ENCODE measurements at regions not wholly inside any gene's neighbourhood (a gene's known extent, or its start where the extent isn't known, plus 50 kb on each side); places are given as distances from the start of the nearest gene placed in this dataset.
A peak's percentile ranks its signal among the peaks of the same experiment; 100 is the strongest.

DNA sequence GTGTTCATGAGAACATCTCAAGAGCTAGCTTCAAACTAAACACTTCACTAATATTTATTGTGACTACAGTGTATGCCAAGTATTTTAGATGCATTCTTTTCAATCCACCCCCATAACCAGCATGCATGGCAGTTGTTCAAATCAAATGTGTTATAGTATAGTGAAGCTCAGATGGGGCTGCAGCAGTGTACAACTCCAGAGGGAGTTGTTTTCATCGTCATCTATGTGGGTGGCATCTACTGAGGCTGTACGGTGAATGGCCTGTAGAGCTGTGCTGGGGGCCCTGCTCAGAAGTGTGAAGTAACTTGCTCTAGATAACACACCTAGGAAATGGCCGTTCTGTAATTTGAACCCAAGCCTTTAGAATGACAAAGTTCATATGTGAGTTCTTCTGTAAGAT is 71.8 kb upstream of the LRATD1 start:
- Histone ChIP-seq H3K4me3 (ENCODE audit: low read depth, low read length) (no peak overlapping the region), H3K27me3 (ENCODE audit: control insufficient read depth, insufficient read depth, low read length) (no peaks in the 10 kb centered on the region), H3K36me3 (ENCODE audit: control insufficient read depth, insufficient read depth, low read length) (no peaks in the 10 kb centered on the region)
- no peak for DNase-seq (ENCODE audit: low read depth)
- TF ChIP-seq, protein P1, sequence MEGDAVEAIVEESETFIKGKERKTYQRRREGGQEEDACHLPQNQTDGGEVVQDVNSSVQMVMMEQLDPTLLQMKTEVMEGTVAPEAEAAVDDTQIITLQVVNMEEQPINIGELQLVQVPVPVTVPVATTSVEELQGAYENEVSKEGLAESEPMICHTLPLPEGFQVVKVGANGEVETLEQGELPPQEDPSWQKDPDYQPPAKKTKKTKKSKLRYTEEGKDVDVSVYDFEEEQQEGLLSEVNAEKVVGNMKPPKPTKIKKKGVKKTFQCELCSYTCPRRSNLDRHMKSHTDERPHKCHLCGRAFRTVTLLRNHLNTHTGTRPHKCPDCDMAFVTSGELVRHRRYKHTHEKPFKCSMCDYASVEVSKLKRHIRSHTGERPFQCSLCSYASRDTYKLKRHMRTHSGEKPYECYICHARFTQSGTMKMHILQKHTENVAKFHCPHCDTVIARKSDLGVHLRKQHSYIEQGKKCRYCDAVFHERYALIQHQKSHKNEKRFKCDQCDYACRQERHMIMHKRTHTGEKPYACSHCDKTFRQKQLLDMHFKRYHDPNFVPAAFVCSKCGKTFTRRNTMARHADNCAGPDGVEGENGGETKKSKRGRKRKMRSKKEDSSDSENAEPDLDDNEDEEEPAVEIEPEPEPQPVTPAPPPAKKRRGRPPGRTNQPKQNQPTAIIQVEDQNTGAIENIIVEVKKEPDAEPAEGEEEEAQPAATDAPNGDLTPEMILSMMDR (IDR thresholded peaks at IDR 0.05; ENCODE audit: insufficient read depth, low read length, poor library complexity, severe bottlenecking) = no peak

DNA sequence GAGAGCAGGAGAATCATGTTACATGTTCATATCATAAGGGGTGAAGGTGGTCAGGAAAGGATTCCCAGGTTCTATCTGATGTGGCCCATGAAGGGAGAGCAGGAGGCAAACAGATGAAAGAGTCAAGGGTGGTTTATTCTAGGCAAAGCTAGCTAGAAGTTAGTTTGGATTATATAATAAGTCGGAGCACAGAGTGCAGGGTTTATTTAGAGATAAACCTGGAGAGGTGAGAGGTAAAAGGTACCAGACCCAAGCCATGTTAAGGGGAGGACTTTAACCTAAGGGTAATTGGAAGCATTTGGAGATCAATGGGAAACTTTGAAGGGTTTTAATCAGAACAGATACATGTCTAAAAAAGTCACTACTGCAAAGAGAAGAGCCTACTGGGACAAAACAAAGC is 69.2 kb upstream of the LRATD1 start:
- TF ChIP-seq, protein P1 (IDR thresholded peaks at IDR 0.05; ENCODE audit: insufficient read depth, low read length, poor library complexity, severe bottlenecking) = no peak
- H3K36me3 ChIP-seq (ENCODE audit: control insufficient read depth, insufficient read depth, low read length) = no peaks in the 10 kb centered on the region
- no peak for DNase-seq (ENCODE audit: low read depth)
- no peaks in the 10 kb centered on the region for H3K27me3 ChIP-seq (ENCODE audit: control insufficient read depth, insufficient read depth, low read length)
- no peak overlapping the region for H3K4me3 ChIP-seq (ENCODE audit: low read depth, low read length)

DNA sequence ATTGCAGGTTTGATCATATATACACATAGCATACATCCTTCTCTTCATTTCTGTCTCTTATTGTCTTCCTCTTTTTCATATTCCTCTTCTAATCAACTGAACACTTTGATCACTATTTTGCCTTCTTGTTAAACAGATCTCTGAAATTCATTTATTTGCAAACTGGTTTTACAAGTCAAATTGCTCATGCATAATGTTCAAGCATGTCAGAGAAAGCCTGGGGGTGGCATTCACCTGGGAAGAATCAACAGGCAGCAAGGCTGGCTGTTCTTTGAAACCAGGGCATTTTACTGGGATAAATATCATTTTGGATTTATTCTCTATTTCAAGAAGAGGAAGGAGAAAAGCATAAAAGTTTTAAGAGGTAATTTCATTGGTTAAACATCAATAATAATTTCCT is 66.9 kb upstream of the LRATD1 start:
- Histone ChIP-seq H3K4me3 (ENCODE audit: low read depth, low read length) (no peak overlapping the region), H3K27me3 (ENCODE audit: control insufficient read depth, insufficient read depth, low read length) (no peaks in the 10 kb centered on the region), H3K36me3 (ENCODE audit: control insufficient read depth, insufficient read depth, low read length) (no peaks in the 10 kb centered on the region)
- TF ChIP-seq, protein P1 (IDR thresholded peaks at IDR 0.05; ENCODE audit: insufficient read depth, low read length, poor library complexity, severe bottlenecking) = no peak
- no peak for DNase-seq (ENCODE audit: low read depth)

DNA sequence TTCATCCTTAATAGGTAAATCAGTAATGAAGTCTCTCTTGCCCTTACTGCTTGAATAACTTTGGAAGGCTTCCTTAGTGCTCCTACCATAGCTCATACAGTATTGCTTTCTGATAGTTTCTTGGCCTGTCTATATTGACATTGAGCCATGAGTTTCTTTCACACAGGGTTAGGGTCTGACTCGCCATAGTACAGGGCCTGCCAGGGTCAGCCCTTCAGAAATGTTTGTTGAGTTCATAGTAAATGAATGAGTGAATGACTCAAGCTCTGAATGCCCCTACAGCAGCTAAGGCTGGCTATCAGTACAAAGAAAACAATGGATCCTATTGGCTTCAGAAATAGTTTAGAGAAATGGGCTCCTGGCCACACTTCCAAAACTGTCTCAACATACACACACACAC is 65.0 kb upstream of the LRATD1 start:
- TF ChIP-seq, protein P1 (IDR thresholded peaks at IDR 0.05; ENCODE audit: insufficient read depth, low read length, poor library complexity, severe bottlenecking) = no peak
- Histone ChIP-seq H3K36me3 (ENCODE audit: control insufficient read depth, insufficient read depth, low read length) (no peaks in the 10 kb centered on the region), H3K27me3 (ENCODE audit: control insufficient read depth, insufficient read depth, low read length) (no peaks in the 10 kb centered on the region), H3K4me3 (ENCODE audit: low read depth, low read length) (no peak overlapping the region)
- DNase-seq (ENCODE audit: low read depth) = peak; percentile 35

GRCh38 chr2:14569294-14569693 is 63.2 kb upstream of the LRATD1 start:
- no peak for DNase-seq (ENCODE audit: low read depth)
- Histone ChIP-seq H3K36me3 (ENCODE audit: control insufficient read depth, insufficient read depth, low read length) (no peaks in the 10 kb centered on the region), H3K4me3 (ENCODE audit: low read depth, low read length) (no peak overlapping the region), H3K27me3 (ENCODE audit: control insufficient read depth, insufficient read depth, low read length) (no peaks in the 10 kb centered on the region)
- TF ChIP-seq, protein P1 (IDR thresholded peaks at IDR 0.05; ENCODE audit: insufficient read depth, low read length, poor library complexity, severe bottlenecking) = no peak

DNA sequence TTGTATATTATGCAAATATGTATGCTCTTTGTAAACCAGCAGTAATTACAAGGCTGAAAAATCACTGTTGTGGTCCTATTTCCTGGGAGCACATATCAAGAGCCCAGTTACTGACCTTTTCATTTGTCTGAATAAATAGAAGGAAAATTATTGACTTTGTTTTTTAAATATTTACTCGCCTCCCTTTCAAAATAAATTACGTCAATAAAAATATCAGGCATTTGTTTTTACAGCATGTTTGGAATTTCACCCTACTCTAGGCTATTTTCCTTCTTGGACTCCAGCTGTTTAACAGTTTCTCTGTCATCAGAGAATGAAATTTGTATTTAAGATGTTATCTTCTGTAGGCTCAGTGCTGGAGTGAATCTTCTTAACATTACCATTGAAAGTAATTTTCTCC is 59.9 kb upstream of the LRATD1 start:
- DNase-seq (ENCODE audit: low read depth) = no peak
- TF ChIP-seq, protein P1 (IDR thresholded peaks at IDR 0.05; ENCODE audit: insufficient read depth, low read length, poor library complexity, severe bottlenecking) = no peak
- no peaks in the 10 kb centered on the region for H3K27me3 ChIP-seq (ENCODE audit: control insufficient read depth, insufficient read depth, low read length)
- no peaks in the 10 kb centered on the region for H3K36me3 ChIP-seq (ENCODE audit: control insufficient read depth, insufficient read depth, low read length)
- H3K4me3 ChIP-seq (ENCODE audit: low read depth, low read length) = no peak overlapping the region

Data from kidney epithelial cell (primary cell).